IMR-90 (cell line): ENCODE measurements at regions not wholly inside any gene's neighbourhood (a gene's known extent, or its start where the extent isn't known, plus 50 kb on each side); places are given as distances from the start of the nearest gene placed in this dataset.

Experiments used
- ATAC-seq: fragments of 200-7000 bp; cut with Tn5 transposase; 2 replicates; pipeline ENCODE4 v1.9.1; 2020; ENCODE audit warnings: low read depth, mild to moderate bottlenecking, moderate library complexity
- BruUV-seq: library from RNA; stranded (reverse); fragments of 400-500 nt; replicated peaks from 2 replicates; lab custom pipeline; 2021; lab: Mats Ljungman, UMichigan
- CTCF ChIA-PET: fragments of 300-600 bp; formaldehyde crosslinking; extraction: SDS; loops from one replicate; lab custom pipeline; 2021; ENCODE audit warnings: antibody characterized with exemption; lab: Yijun Ruan, JAX
- POLR2A ChIA-PET: fragments of 300-600 bp; sonication (Branson Sonifier 250); formaldehyde crosslinking; loops from one replicate; lab custom pipeline; 2022; ENCODE audit warnings: antibody characterized with exemption; ENCODE audit not compliant: unreplicated experiment; lab: Charles Lee
- DNase-seq: peaks from one replicate; pipeline ENCODE4 v3.0.0; 2013
- H2AFZ ChIP-seq: replicated peaks from 2 replicates; pipeline ENCODE3; 2013; ENCODE audit warnings: low read length, mild to moderate bottlenecking; ENCODE audit not compliant: poor library complexity
- H2AK5ac ChIP-seq: 2 replicates; pipeline ENCODE4 v1.6.1; 2013; ENCODE audit warnings: low read depth, low read length, inconsistent platforms
- H2AK9ac ChIP-seq: replicated peaks from 2 replicates; pipeline ENCODE3; 2013; ENCODE audit warnings: mild to moderate bottlenecking, low read depth, low read length, moderate library complexity; ENCODE audit not compliant: poor library complexity
- H2BK120ac ChIP-seq: 2 replicates; pipeline ENCODE4 v1.6.1; 2013; ENCODE audit warnings: low read depth, low read length, inconsistent platforms
- H2BK15ac ChIP-seq: 3 replicates; pipeline ENCODE4 v1.6.1; 2013; ENCODE audit warnings: low read depth, low read length, inconsistent platforms
- H2BK20ac ChIP-seq: 2 replicates; pipeline ENCODE4 v1.6.1; 2013; ENCODE audit warnings: low read depth, mild to moderate bottlenecking, inconsistent platforms, low read length, moderate library complexity
- H2BK5ac ChIP-seq: 2 replicates; pipeline ENCODE4 v1.6.1; 2013; ENCODE audit warnings: mild to moderate bottlenecking, low read depth, low read length, inconsistent platforms; ENCODE audit not compliant: poor library complexity, severe bottlenecking
- H3K14ac ChIP-seq: replicated peaks from 2 replicates; pipeline ENCODE4 v1.6.1; 2013; ENCODE audit warnings: low read depth, low read length, inconsistent platforms
- H3K18ac ChIP-seq: 2 replicates; pipeline ENCODE4 v1.6.1; 2013; ENCODE audit warnings: low read depth, low read length, control low read depth
- H3K23ac ChIP-seq: 2 replicates; pipeline ENCODE4 v1.6.1; 2013; ENCODE audit warnings: low read depth, low read length, inconsistent platforms
- H3K27ac ChIP-seq: 2 replicates; pipeline ENCODE4 v1.5.1; 2013; ENCODE audit warnings: mild to moderate bottlenecking, control low read depth, low read length; ENCODE audit not compliant: insufficient read depth
- H3K27me3 ChIP-seq: 2 replicates; pipeline ENCODE4 v1.6.1; 2013; ENCODE audit warnings: low read length; ENCODE audit not compliant: control insufficient read depth, insufficient read depth
- H3K36me3 ChIP-seq: 2 replicates; pipeline ENCODE4 v1.6.1; 2013; ENCODE audit warnings: low read length, mixed read lengths; ENCODE audit not compliant: control insufficient read depth, insufficient read depth
- H3K4ac ChIP-seq: 2 replicates; pipeline ENCODE4 v1.6.1; 2013; ENCODE audit warnings: low read depth, low read length, inconsistent platforms
- H3K4me1 ChIP-seq: 2 replicates; pipeline ENCODE4 v1.6.1; 2013; ENCODE audit warnings: low read length, mixed read lengths; ENCODE audit not compliant: control insufficient read depth, insufficient read depth
- H3K4me2 ChIP-seq: 2 replicates; pipeline ENCODE4 v1.6.1; 2013; ENCODE audit warnings: low read depth, mild to moderate bottlenecking, control low read depth, low read length, moderate library complexity
- H3K4me3 ChIP-seq: 2 replicates; pipeline ENCODE4 v1.5.1; 2013; ENCODE audit warnings: low read depth, mild to moderate bottlenecking, control low read depth, low read length, moderate library complexity; ENCODE audit not compliant: insufficient read depth
- H3K56ac ChIP-seq: 2 replicates; pipeline ENCODE4 v1.6.1; 2013; ENCODE audit warnings: low read length, inconsistent platforms; ENCODE audit not compliant: insufficient read depth; ENCODE audit errors: extremely low read depth
- H3K79me1 ChIP-seq, 2 experiments: 2 replicates each; pipeline ENCODE4 v1.6.1; 2013; ENCODE audit warnings: low read length in 2 of 2, inconsistent platforms in 1 of 2, low read depth in 1 of 2
- H3K9ac ChIP-seq: 2 replicates; pipeline ENCODE4 v1.6.1; 2013; ENCODE audit warnings: low read depth, low read length, control low read depth
- H3K9me1 ChIP-seq: 2 replicates; pipeline ENCODE4 v1.6.1; 2013; ENCODE audit warnings: low read length, inconsistent platforms; ENCODE audit not compliant: insufficient read depth
- H3K9me3 ChIP-seq: 2 replicates; pipeline ENCODE4 v1.6.1; 2013; ENCODE audit warnings: low read length; ENCODE audit not compliant: control insufficient read depth, insufficient read depth
- H4K20me1 ChIP-seq: 2 replicates; pipeline ENCODE4 v1.6.1; 2013; ENCODE audit warnings: low read length, inconsistent platforms; ENCODE audit not compliant: insufficient read depth
- H4K5ac ChIP-seq: 2 replicates; pipeline ENCODE4 v1.6.1; 2013; ENCODE audit warnings: mild to moderate bottlenecking, low read depth, low read length, control low read depth
- H4K8ac ChIP-seq, 2 experiments: 2 replicates each; pipeline ENCODE4 v1.6.1; 2013; ENCODE audit warnings: low read depth in 2 of 2, low read length in 2 of 2, control low read depth in 1 of 2, inconsistent platforms in 1 of 2
- H4K91ac ChIP-seq: 2 replicates; pipeline ENCODE4 v1.6.1; 2013; ENCODE audit warnings: low read depth, low read length, inconsistent platforms; ENCODE audit not compliant: insufficient read depth
- CHD1 ChIP-seq: IDR thresholded peaks from 2 replicates; pipeline ENCODE4 v1.6.1; 2012; ENCODE audit warnings: low read depth, low read length, improper control_type of control experiment
- FOS ChIP-seq: fragments of 150-350 bp; IDR thresholded peaks from 2 replicates; pipeline ENCODE4 v1.6.1; 2016; ENCODE audit warnings: low read depth, low read length
- POLR2A ChIP-seq: IDR thresholded peaks from 2 replicates; pipeline ENCODE4 v1.6.1; 2012; ENCODE audit warnings: mild to moderate bottlenecking, low read depth, low read length
- RAD21 ChIP-seq: IDR thresholded peaks from 2 replicates; pipeline ENCODE4 v1.6.1; 2012; ENCODE audit warnings: low read length, improper control_type of control experiment
- dilution Hi-C: fragments of 300-500 bp; cut with HindIII; formaldehyde crosslinking; loops from one replicate; pipeline ENCODE4 v1.14.3; 2018; ENCODE audit warnings: low sequenced_read_pairs; ENCODE audit not compliant: unreplicated experiment
- in situ Hi-C: fragments of 300-500 bp; cut with MboI; formaldehyde crosslinking; loops from 3 replicates; pipeline ENCODE4 v1.14.3; 2019; ENCODE audit warnings: low sequenced_read_pairs, inconsistent platforms, mixed read lengths
- intact Hi-C: fragments of 100-400 bp; cut with micrococcal nuclease; formaldehyde crosslinking; loops from 2 replicates; pipeline ENCODE4 v1.10.0; 2022

- Histone ChIP-seq H3K56ac (no peak overlapping the region), H4K5ac (no peak overlapping the region), H3K9me1 (no peaks in the 10 kb centered on the region), H3K79me1 (no peaks in the 10 kb centered on the region), H2AFZ (no peak overlapping the region), H3K14ac (no peak overlapping the region), H3K4ac (no peak overlapping the region), H3K4me2 (no peak overlapping the region), H2BK120ac (no peak overlapping the region), H4K8ac (no peak overlapping the region), H3K23ac (no peak overlapping the region), H3K4me3 (no peak overlapping the region), H4K91ac (no peak overlapping the region), H3K27me3 (peaks cover 2% of the 10 kb centered on the region; the same call in 1 of the 2 replicates), H2AK9ac (no peak overlapping the region), H2BK20ac (no peak overlapping the region), H3K36me3 (no peaks in the 10 kb centered on the region), H2BK5ac (no peak overlapping the region), H3K27ac (no peak overlapping the region), H4K20me1 (no peaks in the 10 kb centered on the region), H3K9ac (no peak overlapping the region), H2BK15ac (no peak overlapping the region), H2AK5ac (no peak overlapping the region), H3K9me3 (no peaks in the 10 kb centered on the region), H3K18ac (no peak overlapping the region), H3K4me1 (no peaks in the 10 kb centered on the region)
- BruUV-seq, result no TSS peak
- DNase-seq, result no peak
- CTCF ChIA-PET, result interaction anchor here (0.6 kb wide), 1 partner anchor 247 kb away, joined by 3 read pairs; no protein-coding TSS in a partner anchor
- TF ChIP-seq RAD21 (no peak), POLR2A (no peak), CHD1 (no peak), FOS (no peak)
- no peak for ATAC-seq
- in situ Hi-C loops, result no loop called here
- POLR2A ChIA-PET, result no interaction called here
- intact Hi-C loops, result no loop called here
- dilution Hi-C loops, result no loop called here
Observed at GRCh38 chr13:59588717-59589067, 575.0 kb downstream of the DIAPH3 start.
